NCI-H82 treated with DMSO at 0.1 percent for 48 hours (cell line): ENCODE measurements at regions not wholly inside any gene's neighbourhood (a gene's known extent, or its start where the extent isn't known, plus 50 kb on each side); places are given as distances from the start of the nearest gene placed in this dataset.

Experiments used
- DNase-seq: peaks from one replicate; lab custom pipeline; 2025; ENCODE audit not compliant: unreplicated experiment; lab: John Stamatoyannopoulos, UW

- no peak for DNase-seq
Observed at GRCh38 chr2:235140801-235141081, 188.9 kb downstream of the SH3BP4 start.

- no peak for DNase-seq
Observed at GRCh38 chr2:235141411-235142128, 189.8 kb downstream of the SH3BP4 start.

GRCh38 chr2:235142601-235143000 lies 190.8 kb downstream of the SH3BP4 start:
- DNase-seq = no peak

GRCh38 chr2:235143789-235144188 lies 192.0 kb downstream of the SH3BP4 start:
- no peak for DNase-seq

- DNase-seq = no peak
Observed at GRCh38 chr2:235144291-235144690, 192.5 kb downstream of the SH3BP4 start.

- peak; percentile 93 for DNase-seq
Observed at GRCh38 chr2:235146206-235146605, 194.4 kb downstream of the SH3BP4 start.

- no peak for DNase-seq
Observed at GRCh38 chr2:235146871-235147565, 195.2 kb downstream of the SH3BP4 start.

GRCh38 chr2:235148201-235149170 lies 196.7 kb downstream of the SH3BP4 start:
- DNase-seq = no peak

GRCh38 chr2:235149240-235149659 lies 197.4 kb downstream of the SH3BP4 start:
- DNase-seq = no peak

GRCh38 chr2:235149736-235150135 lies 197.9 kb downstream of the SH3BP4 start:
- no peak for DNase-seq

- no peak for DNase-seq
Observed at GRCh38 chr2:235151152-235151551, 199.3 kb downstream of the SH3BP4 start.

- DNase-seq = no peak
Observed at GRCh38 chr2:235155163-235155562, 203.3 kb downstream of the SH3BP4 start.

GRCh38 chr2:235156055-235156454 lies 204.2 kb downstream of the SH3BP4 start:
- DNase-seq = no peak

GRCh38 chr2:235157746-235158482 lies 206.1 kb downstream of the SH3BP4 start:
- DNase-seq = no peak

- DNase-seq = peak; percentile 40
Observed at GRCh38 chr2:235160281-235160810, 208.5 kb downstream of the SH3BP4 start.

- DNase-seq = no peak
Observed at GRCh38 chr2:235161565-235161964, 209.7 kb downstream of the SH3BP4 start.

GRCh38 chr2:235162082-235162836 lies 210.4 kb downstream of the SH3BP4 start:
- no peak for DNase-seq

GRCh38 chr2:235162837-235163197 lies 211.0 kb downstream of the SH3BP4 start:
- no peak for DNase-seq

GRCh38 chr2:235165136-235165535 lies 213.3 kb downstream of the SH3BP4 start:
- DNase-seq = no peak

GRCh38 chr2:235165631-235166030 lies 213.8 kb downstream of the SH3BP4 start:
- DNase-seq = no peak
